GM19238 (cell line): ENCODE measurements at regions not wholly inside any gene's neighbourhood (a gene's known extent, or its start where the extent isn't known, plus 50 kb on each side); places are given as distances from the start of the nearest gene placed in this dataset.
"Not testable (repeated sequence)": the region's sequence is repeated elsewhere in the genome, so short reads cannot be mapped to it uniquely, and the experiment has no call there.

Source experiments
- DNase-seq: peaks from one replicate; pipeline ENCODE4 v3.0.0; 2011; ENCODE audit warnings: low spot score; ENCODE audit not compliant: insufficient read length

DNA sequence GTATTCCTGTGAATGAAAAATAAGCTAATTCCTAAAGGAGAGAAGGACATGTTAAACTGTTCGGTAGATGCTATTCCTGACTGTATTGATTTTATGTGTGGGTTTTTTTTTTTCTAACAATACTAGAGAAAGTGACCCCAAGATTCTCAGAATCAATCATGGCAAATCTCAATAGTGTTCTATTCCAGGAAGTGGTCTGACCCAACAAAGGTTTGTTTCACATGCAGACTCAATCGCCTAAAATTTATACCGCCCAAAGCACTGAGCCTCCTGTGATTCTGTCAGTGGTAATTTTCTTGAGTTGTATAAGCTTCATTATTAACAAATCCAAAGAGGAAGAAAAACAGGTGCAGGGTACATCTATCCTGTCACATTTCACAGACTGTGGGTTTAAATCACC, 293.7 kb downstream of the SUCLA2 start:
- DNase-seq, result no peak

DNA sequence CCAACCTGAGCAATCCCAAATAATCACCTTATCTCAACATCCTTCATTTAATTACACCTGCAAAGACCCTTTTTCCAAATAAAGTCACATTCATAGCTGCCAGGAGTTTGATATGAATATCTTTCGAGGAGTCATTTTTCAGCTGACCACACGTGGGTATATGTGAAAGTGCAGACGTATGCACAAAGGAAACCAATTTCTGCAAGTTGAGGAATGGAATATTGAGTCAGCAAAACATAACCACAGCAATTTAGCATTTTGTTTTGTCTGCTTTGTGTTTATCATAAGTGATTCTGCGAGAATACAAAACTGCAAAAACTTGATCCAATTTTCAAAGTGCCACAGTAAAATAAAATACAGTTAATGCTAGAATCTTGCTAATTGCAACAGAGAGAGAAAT, 295.9 kb downstream of the SUCLA2 start:
- DNase-seq, result no peak

DNA sequence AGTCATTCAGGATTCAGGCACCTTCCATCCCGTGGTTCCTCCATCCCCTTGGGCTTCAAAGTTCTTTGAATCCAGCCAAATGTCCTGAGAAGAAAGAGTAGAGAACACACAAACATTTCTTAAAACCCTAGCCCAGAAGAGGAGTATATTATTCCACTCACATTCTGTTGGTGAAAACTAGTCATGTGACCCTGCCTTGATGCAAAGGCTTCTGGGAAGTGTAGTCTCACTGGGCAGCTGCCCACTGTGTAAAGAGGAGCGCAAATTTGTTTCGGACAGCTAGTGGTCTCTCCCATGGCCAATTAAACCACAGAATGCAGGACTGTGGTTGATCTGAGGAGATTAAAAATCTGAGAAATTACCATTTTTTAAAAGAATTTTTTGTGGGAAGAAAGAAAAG, 304.4 kb downstream of the SUCLA2 start:
- DNase-seq, result no peak

DNA sequence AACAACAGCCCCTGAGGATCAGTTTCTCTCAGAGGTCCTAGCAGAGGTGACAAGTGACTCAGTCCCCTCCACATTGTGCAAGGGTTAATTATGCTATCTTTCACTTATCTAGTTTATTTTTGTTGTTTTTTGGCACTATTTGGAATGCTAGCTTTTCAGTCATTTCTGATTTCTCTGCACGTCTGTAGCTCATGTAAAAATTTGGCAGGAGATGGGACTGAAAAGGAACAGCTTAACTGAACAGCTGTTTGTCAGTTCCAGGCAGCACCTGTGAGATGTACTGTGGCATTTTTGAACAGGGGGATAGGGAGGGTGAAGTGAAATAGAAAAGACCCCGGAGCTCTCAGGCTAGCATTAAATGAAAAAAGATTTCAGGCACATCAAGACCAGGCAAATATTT, 313.5 kb downstream of the SUCLA2 start:
- no peak for DNase-seq

DNA sequence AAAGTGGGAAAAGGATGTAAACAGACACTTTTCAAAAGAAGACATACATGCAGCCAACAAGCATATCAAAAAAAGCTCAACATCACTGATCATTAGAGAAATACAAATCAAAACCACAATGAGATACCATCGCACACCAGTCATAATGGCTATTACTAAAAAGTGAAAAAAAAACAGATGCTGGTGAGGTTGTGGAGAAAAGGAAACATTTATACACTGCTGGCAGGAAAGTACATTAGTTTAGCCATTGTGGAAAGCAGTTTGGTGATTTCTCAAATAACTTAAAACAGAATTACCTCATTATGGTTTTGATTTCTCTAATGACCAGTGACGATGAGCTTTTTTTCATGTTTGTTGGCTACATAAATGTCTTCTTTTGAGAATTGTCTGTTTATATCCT, 315.9 kb downstream of the SUCLA2 start:
- DNase-seq, result not testable (repeated sequence)

DNA sequence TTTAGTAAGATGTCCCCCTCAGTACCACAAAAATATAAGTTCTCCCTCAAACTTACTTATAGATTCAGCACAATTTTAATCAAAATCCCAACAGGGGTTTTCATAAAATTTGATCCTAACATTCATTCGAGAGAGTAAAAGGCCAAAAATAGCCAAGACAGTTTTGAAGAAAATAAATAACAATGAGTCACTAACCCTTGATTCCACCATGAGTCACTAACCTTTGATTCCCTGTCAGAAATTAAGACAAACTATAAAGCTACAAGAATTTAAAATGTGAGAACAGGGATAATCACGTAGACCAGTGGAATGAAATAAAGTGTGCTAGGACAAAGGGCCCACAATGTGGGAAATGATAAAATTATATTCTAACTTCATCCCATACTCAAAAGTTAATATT, 320.3 kb downstream of the SUCLA2 start:
- no peak for DNase-seq

DNA sequence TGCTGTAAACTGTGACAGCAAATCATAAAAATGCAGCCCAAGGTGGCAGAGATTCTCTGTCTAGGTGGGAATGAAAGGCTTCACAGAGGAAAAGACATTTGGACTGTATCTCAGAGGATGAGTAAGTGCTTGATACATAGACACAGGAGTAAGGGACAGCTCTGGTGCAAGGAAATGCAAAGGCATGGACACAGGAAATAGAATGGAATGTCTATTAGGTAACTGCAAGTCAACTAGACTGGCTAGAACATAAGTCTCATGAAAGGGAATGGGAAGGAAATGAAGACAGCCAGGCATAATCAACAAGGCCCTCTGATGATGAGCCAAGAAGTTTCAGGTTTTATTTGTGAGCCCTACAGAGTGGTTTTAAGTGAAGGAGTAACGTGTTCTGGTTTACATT, 321.7 kb downstream of the SUCLA2 start:
- no peak for DNase-seq

DNA sequence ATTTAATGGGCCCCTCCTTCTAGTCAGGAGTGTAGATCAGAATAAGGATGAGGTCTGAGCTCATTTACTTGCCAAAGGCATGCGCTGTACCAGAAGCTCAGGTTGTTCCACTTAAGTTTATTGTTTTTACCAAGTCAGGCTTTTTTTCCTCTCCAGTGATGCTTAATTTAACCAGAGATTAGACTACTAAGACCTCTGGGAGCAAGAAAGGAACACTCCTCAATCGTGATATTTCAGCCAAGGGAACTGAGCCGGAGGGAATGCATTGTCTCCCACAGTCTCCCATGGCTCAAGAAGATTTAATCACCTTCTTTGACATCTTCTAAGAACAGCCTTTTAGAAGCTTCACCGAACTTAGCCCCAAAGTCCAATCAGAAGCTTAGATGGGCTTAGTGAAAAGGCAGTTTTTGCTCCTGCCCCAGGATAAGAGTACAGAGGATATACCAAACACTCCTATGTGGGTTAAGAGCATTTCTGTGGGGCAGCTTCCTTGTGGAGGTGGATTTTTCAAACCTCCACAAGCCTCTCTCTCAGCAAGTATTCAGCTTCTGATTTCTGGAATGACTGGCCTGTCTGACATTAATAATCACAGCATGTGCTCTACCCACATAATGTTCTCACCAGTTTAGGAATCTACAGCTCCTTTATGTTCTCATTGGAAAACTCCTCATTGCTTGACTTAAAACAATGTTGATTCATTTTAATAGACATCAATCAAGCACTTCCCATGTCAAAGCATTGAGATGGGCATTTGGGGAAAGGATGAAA, 322.7 kb downstream of the SUCLA2 start:
- no peak for DNase-seq

DNA sequence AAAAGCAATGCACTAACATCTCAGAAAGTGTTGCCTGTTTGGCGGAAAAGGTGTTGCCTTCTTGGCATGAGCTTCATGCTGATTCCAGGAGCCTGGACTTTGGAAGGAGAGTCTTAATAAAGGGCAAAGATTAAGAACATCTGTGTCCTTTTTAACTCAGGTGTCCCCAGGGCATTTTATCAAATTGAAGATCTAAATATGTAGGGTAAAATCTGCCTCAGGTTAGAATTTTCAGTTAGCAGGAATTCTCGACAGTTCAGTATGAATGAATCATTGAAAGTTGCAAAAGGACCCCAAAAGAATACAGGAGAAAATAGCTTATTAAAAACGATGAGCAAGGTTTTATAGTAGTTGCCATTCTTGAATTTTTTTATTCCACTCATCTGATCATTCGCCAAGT, 325.2 kb downstream of the SUCLA2 start:
- DNase-seq, result no peak

DNA sequence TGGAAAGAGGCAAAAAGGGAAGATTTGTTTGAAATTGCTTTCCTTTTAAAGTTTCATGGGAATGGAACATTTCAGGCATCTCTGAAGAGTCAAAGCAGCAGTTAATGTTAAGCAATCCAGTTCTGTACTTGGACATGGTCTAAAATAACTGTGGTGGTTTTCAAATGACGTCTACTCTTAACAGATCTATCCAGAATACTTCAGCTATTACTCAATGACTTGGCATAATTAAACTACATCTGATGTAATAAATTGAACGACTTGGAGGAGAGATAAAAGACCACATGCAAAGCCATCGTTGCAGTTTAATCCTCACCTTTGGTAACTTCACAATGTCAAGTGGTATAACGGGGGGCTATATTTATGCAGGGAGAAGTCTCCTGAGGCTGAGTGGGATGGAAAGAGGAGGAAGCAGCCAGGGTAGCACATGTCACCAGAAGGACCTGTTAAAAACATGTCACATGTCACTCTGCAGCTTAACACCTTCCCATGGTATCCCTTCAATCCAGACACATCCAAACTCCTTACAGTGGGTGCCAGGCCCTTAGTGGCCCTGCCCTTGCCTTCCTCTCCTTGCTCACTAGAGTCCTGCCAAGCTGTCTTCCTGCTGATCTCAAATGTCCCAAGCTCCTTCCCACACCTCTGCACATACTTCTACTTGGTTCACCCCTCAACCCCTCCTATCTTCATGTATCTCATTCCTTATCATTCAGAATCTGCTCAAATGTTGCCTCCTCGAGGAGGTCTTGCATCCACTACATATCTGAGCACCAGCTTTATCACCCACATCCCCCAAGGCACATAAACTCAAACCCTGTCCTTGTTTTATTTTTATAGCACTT, 327.8 kb downstream of the SUCLA2 start:
- DNase-seq, result no peak

DNA sequence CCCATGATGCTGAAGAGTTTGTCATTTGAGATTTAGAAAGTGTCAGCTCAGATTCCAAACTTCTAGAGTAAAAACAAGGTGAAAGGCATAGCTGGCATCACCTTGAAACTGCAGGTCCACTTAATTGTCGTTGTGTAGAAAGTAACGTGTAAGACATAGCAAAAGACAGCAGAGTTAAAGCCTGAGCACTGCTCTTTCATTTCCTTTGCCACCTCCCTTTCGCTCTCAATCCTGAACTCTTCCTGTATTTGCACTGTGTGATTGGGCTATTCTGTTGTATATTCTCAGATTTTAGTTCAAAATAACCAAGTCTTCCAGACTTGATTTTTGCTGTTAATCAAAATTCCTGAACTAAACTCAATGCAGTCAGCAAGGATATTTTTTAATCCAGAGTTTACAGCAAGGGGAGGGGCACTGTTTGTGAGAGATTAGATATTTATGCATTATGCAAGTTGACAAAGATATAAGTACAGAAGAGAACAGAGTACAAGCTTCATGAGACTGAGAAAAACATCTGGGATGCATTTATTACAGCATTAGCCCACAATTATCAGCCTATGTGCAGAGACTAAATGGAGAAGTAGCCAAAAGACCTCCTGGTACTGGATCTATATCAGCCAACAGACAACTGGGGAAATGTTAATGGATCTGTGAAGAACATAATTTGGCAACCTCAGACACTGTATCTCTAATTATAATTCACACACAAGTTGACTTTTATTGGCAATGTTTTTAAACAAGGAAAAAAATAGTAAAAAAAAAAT, 328.6 kb downstream of the SUCLA2 start:
- DNase-seq, result no peak

DNA sequence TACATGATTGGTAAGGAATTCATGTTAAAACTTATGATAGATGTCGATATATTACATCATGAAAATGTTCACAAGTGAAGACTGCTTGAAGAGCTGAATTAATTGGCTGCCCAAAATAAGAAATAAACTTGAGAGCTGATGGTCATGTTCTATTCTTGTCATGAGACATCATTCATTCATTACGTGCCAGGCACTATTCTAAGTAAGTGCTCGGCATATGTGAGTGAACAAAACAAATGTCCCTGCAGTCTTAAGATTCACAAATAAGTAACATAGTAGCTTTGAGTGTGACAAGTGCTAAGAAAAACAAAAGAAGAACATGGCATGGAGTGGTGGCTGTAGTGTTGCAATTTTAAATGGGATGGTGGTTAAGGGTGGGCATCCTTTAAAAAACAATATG, 329.3 kb downstream of the SUCLA2 start:
- no peak for DNase-seq

DNA sequence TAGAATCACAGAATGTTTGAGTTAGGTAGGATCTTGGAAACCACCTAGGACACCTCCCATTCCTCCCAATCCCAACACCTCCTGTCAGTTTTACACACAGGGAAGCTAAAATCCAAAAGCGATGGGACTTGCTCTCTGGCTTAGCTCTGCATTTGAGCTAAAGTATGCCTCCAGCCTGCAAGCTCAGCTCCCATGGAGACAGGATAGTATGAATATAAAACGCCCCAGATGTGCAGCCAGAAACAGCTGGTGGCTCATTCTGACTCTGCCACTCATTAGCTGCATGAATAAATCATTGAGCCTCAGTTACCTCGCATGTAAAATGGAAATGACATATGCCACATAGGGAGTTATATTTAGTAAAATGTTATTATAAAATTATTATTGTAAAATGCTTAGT, 336.0 kb downstream of the SUCLA2 start:
- no peak for DNase-seq

DNA sequence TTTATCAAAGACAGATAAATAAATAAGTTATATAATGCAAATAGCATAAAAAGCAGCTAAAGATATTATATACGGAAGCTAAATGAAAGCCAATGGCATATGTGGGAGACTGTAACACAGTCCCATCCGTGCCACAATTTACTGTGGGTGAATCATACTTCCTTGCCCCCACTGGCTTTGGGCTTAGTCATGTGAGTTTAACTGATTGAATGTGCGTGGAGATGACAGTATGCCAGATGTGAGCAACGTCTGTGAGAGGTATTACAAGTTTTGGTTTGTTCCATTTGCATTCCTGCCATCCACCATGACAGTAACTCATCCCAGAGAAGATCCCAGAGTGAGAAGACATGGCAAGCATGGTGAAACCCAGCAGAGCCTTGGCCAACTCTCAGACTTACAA, 340.0 kb downstream of the SUCLA2 start:
- no peak for DNase-seq

DNA sequence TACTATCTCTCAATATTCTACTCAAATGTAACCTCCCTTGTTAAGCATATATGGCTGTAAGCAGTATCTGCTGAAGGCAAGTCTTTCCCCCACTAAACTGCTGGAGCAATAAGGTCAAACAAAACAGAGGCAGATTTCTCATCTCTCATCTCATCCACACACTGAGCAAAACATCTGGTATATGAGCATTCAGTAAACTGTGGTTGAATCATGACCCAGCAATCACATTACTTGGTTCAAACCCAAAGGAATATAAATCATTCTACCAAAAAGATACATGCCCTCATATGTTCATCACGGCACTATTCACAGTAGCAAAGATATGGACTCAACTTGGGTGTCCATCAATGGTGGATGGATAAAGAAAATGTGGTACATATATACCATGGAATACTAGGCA, 344.4 kb downstream of the SUCLA2 start:
- DNase-seq, result no peak

DNA sequence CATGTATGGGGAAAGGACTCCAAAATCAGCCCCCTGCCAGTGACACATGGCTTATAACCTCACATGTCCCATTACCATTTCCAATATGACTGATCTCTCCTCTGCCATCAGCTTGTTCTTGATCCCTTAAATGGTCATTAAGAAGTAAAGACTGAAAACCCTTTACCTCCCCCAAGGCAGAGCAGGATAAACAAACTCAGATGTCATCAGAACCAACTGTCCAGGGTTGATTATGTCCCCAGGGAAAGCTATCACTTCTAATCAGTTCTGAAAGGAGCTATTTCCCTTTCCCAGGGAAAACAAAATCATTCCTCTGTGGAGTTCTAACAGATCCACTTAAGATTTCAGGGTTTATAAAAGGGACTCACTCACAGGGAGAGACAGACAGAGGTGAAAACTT, 350.9 kb downstream of the SUCLA2 start:
- DNase-seq, result no peak

DNA sequence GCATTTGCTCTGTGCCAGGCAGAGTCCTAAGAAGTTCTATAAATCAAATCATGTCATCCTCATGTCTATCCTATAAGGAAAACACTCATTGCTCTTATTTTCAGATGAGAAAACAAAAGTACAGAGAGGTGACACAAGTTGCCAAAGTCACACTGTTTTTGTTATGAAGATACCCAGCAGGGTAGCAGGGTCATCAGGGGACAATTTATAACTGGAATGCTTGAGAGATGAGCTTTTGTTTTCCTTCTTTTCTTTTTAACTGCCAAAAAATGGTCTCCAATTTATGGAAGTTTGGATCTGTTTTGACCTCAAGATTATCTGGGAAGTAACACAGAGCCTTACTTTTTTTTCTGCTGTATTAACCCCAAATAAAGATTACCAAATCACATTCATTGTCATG, 354.1 kb downstream of the SUCLA2 start:
- DNase-seq, result no peak

DNA sequence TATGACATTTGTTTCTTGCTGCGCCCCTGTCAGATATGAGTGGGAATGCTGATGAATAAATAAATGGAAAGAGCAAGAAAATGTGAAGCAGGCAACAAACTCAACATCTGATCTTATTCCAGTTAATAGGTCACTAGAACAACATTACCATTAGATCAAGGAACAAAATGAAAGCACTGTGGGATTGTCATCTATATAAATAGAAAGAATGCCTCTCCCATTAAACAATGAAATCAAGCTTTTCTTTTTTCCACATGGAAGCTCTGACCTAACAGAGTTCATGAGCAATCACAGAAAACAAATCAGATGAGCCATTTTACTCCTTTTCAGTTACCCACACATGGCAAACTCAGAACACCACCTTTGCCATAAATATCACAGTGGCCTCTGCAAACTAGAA, 354.8 kb downstream of the SUCLA2 start:
- DNase-seq, result no peak

DNA sequence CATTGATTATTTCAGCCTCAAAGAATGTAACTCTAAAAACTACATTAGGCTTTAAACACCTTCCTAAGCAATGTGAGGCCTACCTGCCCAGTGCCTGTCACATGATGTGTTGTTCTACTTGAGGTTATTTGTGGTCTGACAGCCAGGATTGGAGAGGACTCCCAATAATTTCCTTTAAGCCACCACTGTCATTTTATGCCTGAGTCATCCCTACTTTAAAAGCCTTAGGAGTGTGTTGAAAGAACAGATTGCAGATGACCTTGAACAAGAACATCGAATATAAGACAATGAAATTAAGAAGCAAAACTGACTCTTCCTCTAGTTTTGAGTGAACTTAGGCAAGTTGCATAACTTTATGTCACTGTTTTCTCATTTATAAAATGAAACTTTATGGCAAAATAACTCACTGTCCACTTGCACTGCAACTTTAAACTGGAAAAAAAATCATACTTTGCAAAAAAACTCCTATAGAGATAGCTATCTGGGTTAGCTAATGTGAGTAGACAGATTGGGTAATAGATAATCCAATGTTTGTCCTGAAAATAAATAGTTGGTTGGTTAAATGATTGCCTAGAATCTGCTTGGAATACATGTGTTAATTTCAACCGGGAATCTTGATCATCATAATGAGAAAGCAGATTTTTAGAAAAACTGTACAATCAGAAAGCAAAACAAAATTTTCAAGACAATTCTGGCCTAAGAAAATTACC, 361.2 kb downstream of the SUCLA2 start:
- DNase-seq, result no peak

DNA sequence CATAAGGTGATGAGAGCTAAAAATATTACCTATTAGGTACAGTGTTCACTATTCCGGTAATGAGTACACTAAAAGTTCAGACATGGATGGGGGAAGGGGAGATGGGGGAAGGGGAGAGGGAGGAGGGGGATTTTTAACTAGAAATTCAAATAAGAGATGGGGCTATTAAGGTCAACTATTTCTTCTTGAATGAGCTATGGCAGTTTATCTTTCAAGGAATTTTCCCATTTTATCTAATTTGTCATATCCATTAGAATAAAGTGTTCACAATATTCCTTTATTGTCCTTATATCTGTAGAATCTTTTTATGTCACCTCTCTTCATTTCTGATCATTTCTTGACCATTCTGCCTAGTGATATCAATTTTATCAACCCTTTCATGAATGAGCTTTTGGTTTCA, 362.4 kb downstream of the SUCLA2 start:
- DNase-seq, result no peak

DNA sequence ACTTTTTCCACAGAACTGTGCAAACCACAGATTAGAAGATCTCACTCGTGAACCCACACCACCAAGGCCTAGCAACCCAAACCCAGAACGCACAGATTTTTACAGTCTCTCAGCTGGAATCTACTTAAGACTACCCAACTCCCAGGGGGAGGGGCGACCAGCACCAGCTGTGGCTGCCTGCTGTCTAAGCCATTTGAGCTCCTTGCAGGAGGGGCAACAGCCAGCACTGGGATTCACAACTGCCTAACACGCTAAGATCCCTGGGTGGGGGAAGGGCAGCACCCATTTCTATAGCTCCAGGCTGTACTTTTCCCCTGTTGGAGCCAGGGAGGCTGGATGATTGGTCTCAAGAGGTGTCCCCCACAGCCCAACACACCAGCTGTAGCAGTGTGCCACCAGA, 368.8 kb downstream of the SUCLA2 start:
- DNase-seq, result no peak

DNA sequence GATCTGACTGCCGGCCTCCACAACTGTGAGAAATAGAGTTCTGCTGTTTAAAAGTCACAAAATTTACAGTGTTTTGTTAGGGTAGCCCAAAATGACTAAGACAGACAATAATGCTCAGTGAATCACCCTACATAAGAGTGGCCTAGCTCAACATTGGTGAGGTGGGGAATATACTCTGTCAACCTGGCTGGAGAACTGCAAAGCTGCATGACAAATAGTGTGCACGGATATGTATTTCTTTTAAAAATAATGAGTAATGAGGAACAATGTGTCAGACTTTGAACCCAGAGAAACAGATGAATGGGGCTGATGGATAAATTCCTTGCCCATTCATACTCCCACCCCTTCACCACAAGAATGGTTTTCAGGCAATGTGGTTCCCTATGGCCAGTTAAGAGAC, 372.4 kb downstream of the SUCLA2 start:
- DNase-seq, result no peak
